HuH-7 (cell line): ENCODE measurements at regions not wholly inside any gene's neighbourhood (a gene's known extent, or its start where the extent isn't known, plus 50 kb on each side); places are given as distances from the start of the nearest gene placed in this dataset.

Source experiments
- DNase-seq: peaks from one replicate; pipeline ENCODE4 v3.0.0; 2011; ENCODE audit warnings: low spot score

- DNase-seq: no peak
Measured at GRCh38 chr21:16538936-16539440, 809.2 kb downstream of the USP25 start.

- DNase-seq: no peak
Measured at GRCh38 chr21:16540966-16541727, 811.4 kb downstream of the USP25 start.

DNA sequence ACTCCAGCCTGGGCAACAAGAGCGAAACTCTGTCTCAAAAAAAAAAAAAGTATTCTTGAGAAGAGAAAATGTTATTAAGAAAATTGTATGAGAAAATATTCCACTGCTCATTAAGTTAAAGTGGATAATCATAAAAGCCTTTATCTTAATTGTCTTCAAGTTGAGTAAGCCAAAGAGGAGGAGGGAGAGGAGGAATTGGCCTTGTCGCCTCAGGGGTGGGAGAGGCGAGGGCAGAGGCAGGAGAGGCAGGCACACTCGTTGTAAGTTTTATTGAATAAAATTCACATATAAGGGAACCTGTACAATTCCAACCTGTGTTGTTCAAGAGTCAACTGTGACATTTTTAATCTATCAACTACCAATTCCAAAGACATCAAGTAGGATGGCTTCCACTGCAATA is 820.3 kb downstream of the USP25 start:
- no peak for DNase-seq

GRCh38 chr21:16550917-16551741 is 821.3 kb downstream of the USP25 start:
- no peak for DNase-seq

- DNase-seq: no peak
Measured at GRCh38 chr21:16552880-16553279, 823.1 kb downstream of the USP25 start.

- no peak for DNase-seq
Measured at GRCh38 chr21:16554503-16554902, 824.7 kb downstream of the USP25 start.

DNA sequence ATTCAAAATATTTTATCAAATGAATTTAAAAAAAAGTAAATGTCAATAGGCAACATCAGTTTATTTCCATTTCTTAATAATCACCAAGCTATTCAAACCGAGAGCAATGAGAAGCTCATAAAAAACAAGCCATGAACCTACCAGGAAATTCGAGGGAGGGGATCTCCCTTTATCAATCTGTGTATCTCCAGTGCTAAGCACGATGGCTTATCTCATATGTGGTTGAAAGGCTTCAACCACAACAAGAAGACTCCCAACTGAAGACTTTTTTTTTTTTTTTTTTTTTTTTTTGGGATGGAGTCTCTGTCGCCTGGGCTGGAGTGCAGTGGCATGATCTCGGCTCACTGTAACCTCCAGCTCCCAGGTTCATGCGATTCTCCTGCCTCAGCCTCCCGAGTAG is 833.3 kb downstream of the USP25 start:
- DNase-seq: no peak

- DNase-seq: peak; percentile 44
Measured at GRCh38 chr21:16563795-16564194, 834.0 kb downstream of the USP25 start.

DNA sequence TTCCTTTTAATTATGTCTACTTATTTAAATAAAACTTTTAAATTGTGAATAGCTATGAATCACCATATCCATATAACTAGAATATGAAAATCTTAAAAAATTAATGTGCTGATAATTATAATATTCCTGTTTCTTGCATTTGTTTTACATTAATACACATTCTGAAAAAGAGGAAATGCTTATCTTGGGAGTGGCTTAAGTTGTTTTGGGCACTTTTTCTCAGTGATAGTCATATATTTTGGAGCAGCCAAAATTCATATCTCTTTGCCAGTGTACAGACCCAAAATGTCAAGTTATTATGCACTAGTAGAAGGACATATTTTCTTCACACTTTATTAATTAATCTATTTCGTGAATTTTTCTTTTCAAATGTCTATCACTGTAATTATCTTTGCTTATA is 838.5 kb downstream of the USP25 start:
- DNase-seq: no peak

- no peak for DNase-seq
Measured at GRCh38 chr21:16568661-16569060, 838.9 kb downstream of the USP25 start.

GRCh38 chr21:16569679-16570078 is 839.9 kb downstream of the USP25 start:
- no peak for DNase-seq

- DNase-seq: no peak
Measured at GRCh38 chr21:16570171-16570570, 840.4 kb downstream of the USP25 start.

GRCh38 chr21:16570856-16571255 is 841.1 kb downstream of the USP25 start:
- DNase-seq: no peak

DNA sequence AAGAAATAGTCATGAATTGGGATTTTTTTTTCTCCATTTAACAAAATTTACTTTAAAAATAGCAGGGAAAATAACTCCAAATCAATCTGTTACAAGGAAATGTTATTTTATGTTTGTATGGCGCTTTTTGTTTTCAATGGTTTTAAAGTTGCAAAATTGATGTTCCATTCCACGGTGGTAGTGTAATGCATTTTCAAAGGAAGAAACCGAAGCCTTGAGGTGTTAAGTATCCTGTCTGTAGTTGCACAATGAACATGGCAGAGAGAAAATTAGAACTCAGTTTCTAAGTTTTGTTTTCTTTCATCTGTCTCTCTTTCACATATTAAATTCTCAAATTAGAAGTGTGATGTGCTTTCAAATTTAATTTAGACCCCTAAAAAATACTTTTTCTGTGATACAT is 841.8 kb downstream of the USP25 start:
- no peak for DNase-seq

DNA sequence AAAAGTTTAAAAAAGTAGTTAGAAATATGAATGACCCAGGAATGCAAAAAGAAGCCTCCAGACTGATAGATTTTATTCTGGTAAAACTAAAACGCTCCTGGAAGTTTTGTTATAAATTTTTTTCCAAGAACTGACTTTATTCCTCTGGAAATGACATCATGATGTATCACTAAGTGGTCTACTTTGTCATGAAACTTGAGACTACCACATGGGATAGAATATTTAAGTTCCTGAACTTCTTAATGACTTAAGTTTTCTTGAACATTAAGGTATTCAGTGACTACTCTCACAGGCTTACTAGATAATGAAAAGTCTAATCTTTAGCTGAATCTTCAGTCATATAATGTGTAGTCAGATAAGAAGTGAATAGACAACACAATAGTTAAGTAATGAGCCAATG is 842.2 kb downstream of the USP25 start:
- DNase-seq: no peak

GRCh38 chr21:16573578-16573977 is 843.8 kb downstream of the USP25 start:
- DNase-seq: no peak

GRCh38 chr21:16577975-16578374 is 848.2 kb downstream of the USP25 start:
- DNase-seq: no peak

DNA sequence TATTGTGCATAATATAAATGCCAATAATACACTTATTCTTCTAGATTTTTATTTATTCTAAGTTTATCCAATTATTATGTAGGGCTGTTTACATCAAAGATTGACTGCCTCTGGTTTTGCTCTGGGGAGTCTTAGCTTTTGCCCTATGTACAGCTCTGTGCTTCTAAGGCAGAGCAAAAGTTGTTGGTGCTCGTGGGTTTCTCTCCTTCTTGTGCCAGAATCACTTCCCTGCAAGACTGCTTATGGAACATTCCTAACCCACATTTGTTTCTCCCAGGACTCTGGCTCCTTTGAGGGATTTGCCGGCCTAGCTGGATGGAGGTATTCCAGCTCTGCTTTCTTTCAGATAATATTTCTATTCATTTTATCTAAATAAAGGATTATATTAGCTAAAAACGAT is 849.1 kb downstream of the USP25 start:
- DNase-seq: no peak

DNA sequence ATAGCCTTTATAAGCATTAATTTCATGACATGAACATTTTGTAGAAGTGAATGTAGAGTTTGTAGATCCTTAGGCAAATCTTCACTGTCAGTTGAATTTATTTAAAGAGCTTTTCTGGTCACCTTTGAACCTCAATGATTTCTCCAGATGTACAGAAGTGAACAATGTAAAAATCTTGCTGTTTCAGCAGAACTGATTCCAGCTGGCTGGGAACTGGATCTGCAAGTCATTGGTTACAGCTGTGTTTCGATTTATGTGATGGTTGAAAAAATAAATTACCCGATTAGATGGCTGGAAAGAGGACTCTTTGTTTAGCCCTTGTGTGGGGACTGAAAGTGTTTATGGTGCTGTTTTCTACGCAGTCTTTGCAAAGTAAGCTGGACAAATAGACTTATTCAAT is 849.8 kb downstream of the USP25 start:
- DNase-seq: no peak

- no peak for DNase-seq
Measured at GRCh38 chr21:16580661-16581060, 850.9 kb downstream of the USP25 start.

GRCh38 chr21:16583556-16583955 is 853.8 kb downstream of the USP25 start:
- DNase-seq: no peak

DNA sequence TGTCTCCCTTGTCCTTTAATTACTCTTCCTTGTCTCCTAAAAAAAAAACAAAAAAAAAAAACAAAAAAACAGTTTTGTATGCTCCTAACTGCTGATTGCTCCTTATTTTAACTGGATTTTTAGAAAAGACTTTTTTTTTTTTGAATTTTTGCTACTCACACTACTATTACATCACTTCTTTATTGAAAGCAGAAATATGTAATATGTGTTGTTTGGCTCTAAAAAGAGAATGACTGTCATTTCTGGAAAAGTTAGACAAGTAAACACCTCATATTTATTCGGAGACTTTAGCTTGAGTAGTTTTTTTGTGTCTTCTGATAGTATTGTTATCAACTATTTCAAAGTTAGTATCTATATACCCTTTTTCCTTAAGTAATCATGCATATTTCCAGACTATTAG is 855.0 kb downstream of the USP25 start:
- no peak for DNase-seq

GRCh38 chr21:16585896-16586295 is 856.1 kb downstream of the USP25 start:
- no peak for DNase-seq
